SK-N-SH (cell line): ENCODE measurements at regions not wholly inside any gene's neighbourhood (a gene's known extent, or its start where the extent isn't known, plus 50 kb on each side); places are given as distances from the start of the nearest gene placed in this dataset.

Experiments
- FOSL2 ChIP-seq: IDR thresholded peaks from 2 replicates; pipeline ENCODE4 v1.4.0; 2012; ENCODE audit warnings: low read depth, mild to moderate bottlenecking, moderate library complexity, borderline replicate concordance
- FOXJ3 ChIP-seq: sonication (generic); formaldehyde crosslinking; IDR thresholded peaks from 2 replicates; pipeline ENCODE4 v1.5.1; 2020; ENCODE audit warnings: mild to moderate bottlenecking, missing genetic modification reagents
- REST ChIP-seq: IDR thresholded peaks from 2 replicates; pipeline ENCODE4 v1.6.1; 2012; ENCODE audit warnings: mild to moderate bottlenecking, low read depth, low read length, moderate library complexity
- TF ChIP-seq, protein P1 (sequence below): fragments of 200-600 bp; sonication (generic); IDR thresholded peaks from 2 replicates; pipeline ENCODE4 v1.6.1; 2017; ENCODE audit warnings: antibody characterized with exemption, mild to moderate bottlenecking, moderate library complexity
- TF ChIP-seq, protein P2 (sequence below): fragments of 150-350 bp; IDR thresholded peaks from 2 replicates; pipeline ENCODE4 v1.6.1; 2017; ENCODE audit warnings: antibody characterized with exemption, low read length, low read depth, borderline replicate concordance

GRCh38 chr4:127124919-127125318 lies 507.8 kb upstream of the INTU start:
- TF ChIP-seq, protein P1, sequence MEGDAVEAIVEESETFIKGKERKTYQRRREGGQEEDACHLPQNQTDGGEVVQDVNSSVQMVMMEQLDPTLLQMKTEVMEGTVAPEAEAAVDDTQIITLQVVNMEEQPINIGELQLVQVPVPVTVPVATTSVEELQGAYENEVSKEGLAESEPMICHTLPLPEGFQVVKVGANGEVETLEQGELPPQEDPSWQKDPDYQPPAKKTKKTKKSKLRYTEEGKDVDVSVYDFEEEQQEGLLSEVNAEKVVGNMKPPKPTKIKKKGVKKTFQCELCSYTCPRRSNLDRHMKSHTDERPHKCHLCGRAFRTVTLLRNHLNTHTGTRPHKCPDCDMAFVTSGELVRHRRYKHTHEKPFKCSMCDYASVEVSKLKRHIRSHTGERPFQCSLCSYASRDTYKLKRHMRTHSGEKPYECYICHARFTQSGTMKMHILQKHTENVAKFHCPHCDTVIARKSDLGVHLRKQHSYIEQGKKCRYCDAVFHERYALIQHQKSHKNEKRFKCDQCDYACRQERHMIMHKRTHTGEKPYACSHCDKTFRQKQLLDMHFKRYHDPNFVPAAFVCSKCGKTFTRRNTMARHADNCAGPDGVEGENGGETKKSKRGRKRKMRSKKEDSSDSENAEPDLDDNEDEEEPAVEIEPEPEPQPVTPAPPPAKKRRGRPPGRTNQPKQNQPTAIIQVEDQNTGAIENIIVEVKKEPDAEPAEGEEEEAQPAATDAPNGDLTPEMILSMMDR, result peak; percentile 30; the same call in 1 of the 2 replicates
- TF ChIP-seq REST, result no peak
- TF ChIP-seq, protein P2, sequence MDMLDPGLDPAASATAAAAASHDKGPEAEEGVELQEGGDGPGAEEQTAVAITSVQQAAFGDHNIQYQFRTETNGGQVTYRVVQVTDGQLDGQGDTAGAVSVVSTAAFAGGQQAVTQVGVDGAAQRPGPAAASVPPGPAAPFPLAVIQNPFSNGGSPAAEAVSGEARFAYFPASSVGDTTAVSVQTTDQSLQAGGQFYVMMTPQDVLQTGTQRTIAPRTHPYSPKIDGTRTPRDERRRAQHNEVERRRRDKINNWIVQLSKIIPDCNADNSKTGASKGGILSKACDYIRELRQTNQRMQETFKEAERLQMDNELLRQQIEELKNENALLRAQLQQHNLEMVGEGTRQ, result no peak
- TF ChIP-seq FOXJ3 (CRISPR knock-in tag), result no peak
- no peak for TF ChIP-seq FOSL2
